ENCODE measurements at regions not wholly inside any gene's neighbourhood (a gene's known extent, or its start where the extent isn't known, plus 50 kb on each side); places are given as distances from the start of the nearest gene placed in this dataset.

GRCh38 chr4:175380841-175381240 lies 431.2 kb downstream of the GPM6A start:
- Histone ChIP-seq H3K4me1 (no peaks in the 10 kb centered on the region), H3K27me3 (no peaks in the 10 kb centered on the region), H3K4me3 (no peak overlapping the region), H3K9me3 (no peaks in the 10 kb centered on the region), H3K27ac (no peak overlapping the region), H3K36me3 (no peaks in the 10 kb centered on the region)
- TF ChIP-seq EP300 (IDR thresholded peaks at IDR 0.05) (no peak), POLR2A (IDR thresholded peaks at IDR 0.05) (no peak), POLR2AphosphoS5 (IDR thresholded peaks at IDR 0.05) (no peak)
- TF ChIP-seq, protein P1, sequence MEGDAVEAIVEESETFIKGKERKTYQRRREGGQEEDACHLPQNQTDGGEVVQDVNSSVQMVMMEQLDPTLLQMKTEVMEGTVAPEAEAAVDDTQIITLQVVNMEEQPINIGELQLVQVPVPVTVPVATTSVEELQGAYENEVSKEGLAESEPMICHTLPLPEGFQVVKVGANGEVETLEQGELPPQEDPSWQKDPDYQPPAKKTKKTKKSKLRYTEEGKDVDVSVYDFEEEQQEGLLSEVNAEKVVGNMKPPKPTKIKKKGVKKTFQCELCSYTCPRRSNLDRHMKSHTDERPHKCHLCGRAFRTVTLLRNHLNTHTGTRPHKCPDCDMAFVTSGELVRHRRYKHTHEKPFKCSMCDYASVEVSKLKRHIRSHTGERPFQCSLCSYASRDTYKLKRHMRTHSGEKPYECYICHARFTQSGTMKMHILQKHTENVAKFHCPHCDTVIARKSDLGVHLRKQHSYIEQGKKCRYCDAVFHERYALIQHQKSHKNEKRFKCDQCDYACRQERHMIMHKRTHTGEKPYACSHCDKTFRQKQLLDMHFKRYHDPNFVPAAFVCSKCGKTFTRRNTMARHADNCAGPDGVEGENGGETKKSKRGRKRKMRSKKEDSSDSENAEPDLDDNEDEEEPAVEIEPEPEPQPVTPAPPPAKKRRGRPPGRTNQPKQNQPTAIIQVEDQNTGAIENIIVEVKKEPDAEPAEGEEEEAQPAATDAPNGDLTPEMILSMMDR (IDR thresholded peaks at IDR 0.05): no peak
- 52% methylated on average over 6 of the region's 6 CpGs for WGBS
- no peak for DNase-seq (ENCODE audit: low spot score in 2 of 2)

- no peaks in the 10 kb centered on the region for H3K4me1 ChIP-seq
- no peaks in the 10 kb centered on the region for H3K36me3 ChIP-seq
- no peaks in the 10 kb centered on the region for H3K9me3 ChIP-seq
- no peak for TF ChIP-seq EP300 (IDR thresholded peaks at IDR 0.05)
- no peak for TF ChIP-seq POLR2AphosphoS5 (IDR thresholded peaks at IDR 0.05)
- no peak for TF ChIP-seq POLR2A (IDR thresholded peaks at IDR 0.05)
- TF ChIP-seq, protein P1 (IDR thresholded peaks at IDR 0.05): no peak
- no peak overlapping the region for H3K4me3 ChIP-seq
- H3K27ac ChIP-seq: no peak overlapping the region
- 74% methylated on average over 1 of the region's 1 CpG for WGBS
- no peak for DNase-seq (ENCODE audit: low spot score in 2 of 2)
- H3K27me3 ChIP-seq: no peaks in the 10 kb centered on the region
Measured at GRCh38 chr4:175385797-175386196, 426.3 kb downstream of the GPM6A start.

DNA sequence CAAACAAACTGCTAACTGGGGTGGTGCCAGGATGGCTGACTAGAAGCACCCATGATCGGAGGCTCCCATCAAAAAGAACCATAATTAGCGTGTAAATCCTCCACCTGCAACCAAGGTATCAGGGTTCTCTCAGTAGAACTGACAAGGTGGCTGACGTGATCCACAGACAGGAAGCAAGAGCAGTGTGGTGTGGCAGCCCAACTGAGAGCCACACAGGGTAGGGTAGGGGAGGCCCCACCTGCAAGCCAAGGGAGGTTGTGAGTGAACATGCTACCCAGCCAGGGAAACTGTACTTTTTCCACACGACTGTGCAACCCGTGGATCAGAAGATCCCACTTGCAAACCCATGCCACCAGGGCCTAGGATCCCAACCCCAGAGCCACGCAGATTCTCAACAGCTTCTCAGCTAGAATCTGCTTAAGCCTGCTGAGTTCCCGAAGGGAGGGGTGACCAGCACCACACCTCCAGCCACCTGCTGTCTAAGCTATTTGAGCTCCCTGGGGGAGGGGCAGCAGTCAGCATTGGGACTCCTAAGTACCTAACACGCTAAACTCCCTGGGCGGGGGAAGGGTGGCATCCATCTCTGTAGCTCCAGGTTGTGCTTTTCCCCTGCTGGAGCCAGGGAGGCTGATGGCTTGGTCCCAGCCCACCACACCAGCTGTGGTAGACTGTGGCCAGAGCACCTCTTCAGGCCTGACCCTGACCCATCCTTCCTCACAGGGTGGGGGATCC lies 425.1 kb downstream of the GPM6A start:
- no peaks in the 10 kb centered on the region for H3K36me3 ChIP-seq
- DNase-seq (ENCODE audit: low spot score in 2 of 2): no peak
- no peaks in the 10 kb centered on the region for H3K9me3 ChIP-seq
- H3K4me3 ChIP-seq: no peak overlapping the region
- 83% methylated on average over 6 of the region's 9 CpGs for WGBS
- no peaks in the 10 kb centered on the region for H3K27me3 ChIP-seq
- H3K27ac ChIP-seq: no peak overlapping the region
- no peaks in the 10 kb centered on the region for H3K4me1 ChIP-seq
- TF ChIP-seq, protein P1 (IDR thresholded peaks at IDR 0.05): no peak
- no peak for TF ChIP-seq POLR2AphosphoS5 (IDR thresholded peaks at IDR 0.05)
- TF ChIP-seq POLR2A (IDR thresholded peaks at IDR 0.05): no peak
- TF ChIP-seq EP300 (IDR thresholded peaks at IDR 0.05): no peak

DNA sequence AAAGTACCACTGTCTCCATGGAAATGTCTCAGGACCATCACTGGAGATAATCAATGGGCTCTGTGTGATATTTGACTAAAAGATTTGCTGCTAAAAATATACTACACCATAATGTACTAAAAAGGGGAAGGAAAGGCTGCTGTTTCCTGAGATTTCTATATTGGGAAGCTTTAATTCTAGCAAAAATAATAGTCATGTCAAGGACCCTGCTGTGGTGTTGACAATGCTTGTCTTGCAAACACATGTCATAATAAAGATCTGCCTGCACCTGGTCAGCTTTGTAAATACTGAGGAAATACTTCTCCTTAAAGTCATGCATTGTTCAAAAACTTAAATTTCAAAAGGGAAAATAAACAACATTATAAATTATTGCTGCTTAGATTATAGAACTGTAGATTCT lies 417.9 kb downstream of the GPM6A start:
- Histone ChIP-seq H3K9me3 (peaks cover 2% of the 10 kb centered on the region), H3K27ac (no peak overlapping the region), H3K4me3 (no peak overlapping the region), H3K27me3 (no peaks in the 10 kb centered on the region), H3K36me3 (no peaks in the 10 kb centered on the region), H3K4me1 (no peaks in the 10 kb centered on the region)
- DNase-seq (ENCODE audit: low spot score in 2 of 2): no peak
- TF ChIP-seq, protein P1 (IDR thresholded peaks at IDR 0.05): no peak
- no peak for TF ChIP-seq POLR2A (IDR thresholded peaks at IDR 0.05)
- TF ChIP-seq EP300 (IDR thresholded peaks at IDR 0.05): no peak
- TF ChIP-seq POLR2AphosphoS5 (IDR thresholded peaks at IDR 0.05): no peak

- no peaks in the 10 kb centered on the region for H3K4me1 ChIP-seq
- H3K27ac ChIP-seq: no peak overlapping the region
- H3K36me3 ChIP-seq: no peaks in the 10 kb centered on the region
- no peak overlapping the region for H3K4me3 ChIP-seq
- WGBS: 38% methylated on average over 2 of the region's 2 CpGs
- DNase-seq (ENCODE audit: low spot score in 2 of 2): no peak
- no peaks in the 10 kb centered on the region for H3K27me3 ChIP-seq
- H3K9me3 ChIP-seq: no peaks in the 10 kb centered on the region
- no peak for TF ChIP-seq POLR2AphosphoS5 (IDR thresholded peaks at IDR 0.05)
- no peak for TF ChIP-seq POLR2A (IDR thresholded peaks at IDR 0.05)
- TF ChIP-seq, protein P1 (IDR thresholded peaks at IDR 0.05): no peak
- no peak for TF ChIP-seq EP300 (IDR thresholded peaks at IDR 0.05)
Measured at GRCh38 chr4:175405961-175406360, 406.1 kb downstream of the GPM6A start.
